ENCODE measurements at regions not wholly inside any gene's neighbourhood (a gene's known extent, or its start where the extent isn't known, plus 50 kb on each side); places are given as distances from the start of the nearest gene placed in this dataset.
A peak's percentile ranks its signal among the peaks of the same experiment; 100 is the strongest.

GRCh38 chr12:24025153-24025798 is 75.8 kb upstream of the SOX5 start:
- no peak for DNase-seq

- DNase-seq = no peak
Observed at GRCh38 chr12:24023081-24023480, 73.6 kb upstream of the SOX5 start.

GRCh38 chr12:24021164-24021502 is 71.7 kb upstream of the SOX5 start:
- DNase-seq = no peak

GRCh38 chr12:24020397-24021163 is 71.1 kb upstream of the SOX5 start:
- no peak for DNase-seq

- DNase-seq = no peak
Observed at GRCh38 chr12:24015833-24016160, 66.3 kb upstream of the SOX5 start.

GRCh38 chr12:24014915-24015832 is 65.7 kb upstream of the SOX5 start:
- no peak for DNase-seq

GRCh38 chr12:24014240-24014639 is 64.8 kb upstream of the SOX5 start:
- DNase-seq = no peak

- DNase-seq = peak; percentile 12
Observed at GRCh38 chr12:24012528-24012927, 63.1 kb upstream of the SOX5 start.

- peak; percentile 12 for DNase-seq
Observed at GRCh38 chr12:24011927-24012507, 62.5 kb upstream of the SOX5 start.

GRCh38 chr12:24008166-24008565 is 58.7 kb upstream of the SOX5 start:
- no peak for DNase-seq
